Astrocyte (in vitro differentiated cells and primary cell): ENCODE measurements at regions not wholly inside any gene's neighbourhood (a gene's known extent, or its start where the extent isn't known, plus 50 kb on each side); places are given as distances from the start of the nearest gene placed in this dataset.
"Not testable (repeated sequence)": the region's sequence is repeated elsewhere in the genome, so short reads cannot be mapped to it uniquely, and the experiment has no call there.

Experiments
- CTCF ChIP-seq: IDR thresholded peaks from 2 replicates; pipeline ENCODE4 v1.5.1; 2011; ENCODE audit warnings: low read depth, mild to moderate bottlenecking, inconsistent platforms, low read length, moderate library complexity; ENCODE audit not compliant: insufficient read depth
- EZH2 ChIP-seq: IDR thresholded peaks from 2 replicates; pipeline ENCODE4 v1.6.1; 2012; ENCODE audit warnings: mild to moderate bottlenecking, low read length, inconsistent platforms; ENCODE audit not compliant: insufficient read depth

GRCh38 chr2:53112408-53112807 lies 655.2 kb upstream of the CHAC2 start:
- TF ChIP-seq CTCF, EZH2: not testable (repeated sequence)
